ENCODE measurements at regions not wholly inside any gene's neighbourhood (a gene's known extent, or its start where the extent isn't known, plus 50 kb on each side); places are given as distances from the start of the nearest gene placed in this dataset.
A peak's percentile ranks its signal among the peaks of the same experiment; 100 is the strongest.

DNA sequence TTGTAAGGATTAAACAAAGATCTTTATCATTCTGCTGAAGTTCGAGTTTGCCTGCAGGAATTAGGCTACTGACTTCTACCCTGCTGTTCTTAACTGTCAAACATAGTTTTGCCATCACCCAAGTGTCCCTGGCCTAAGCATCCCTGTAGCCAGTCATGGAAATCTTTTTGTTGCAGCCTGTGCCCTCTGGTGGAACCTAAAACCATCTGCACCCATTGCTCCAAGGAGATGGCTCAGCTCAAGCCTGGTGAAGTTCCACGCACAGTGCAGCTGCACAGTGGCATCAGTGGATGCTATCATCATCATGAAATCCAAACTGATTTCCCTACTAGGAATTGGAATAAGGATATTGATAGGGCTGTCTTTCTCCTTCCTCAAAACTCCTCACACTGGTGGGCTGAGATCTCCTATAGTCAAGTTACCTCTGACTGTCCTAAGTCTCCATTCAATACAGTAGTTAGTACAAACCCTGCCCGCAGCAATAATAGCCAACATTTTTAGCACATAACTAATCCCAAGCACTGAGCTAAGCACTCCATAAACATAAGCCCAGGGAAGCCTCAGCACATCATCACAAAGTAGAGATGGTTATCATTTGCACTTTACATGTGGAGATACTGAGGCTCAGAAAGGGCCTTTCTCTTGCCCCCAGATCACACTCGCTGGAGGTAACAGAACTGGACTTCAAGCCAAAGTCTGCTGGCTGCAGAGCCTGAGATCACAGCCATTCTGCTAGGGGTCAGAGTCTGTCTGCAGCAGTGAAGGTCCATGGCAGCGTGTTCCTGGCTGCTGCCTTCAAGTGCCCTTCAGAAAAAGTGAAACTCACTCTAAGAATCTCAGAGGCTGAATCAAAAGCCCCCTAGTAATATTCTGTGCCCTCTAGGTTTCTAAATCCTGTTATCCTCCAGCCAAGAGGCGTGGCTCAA lies 77.2 kb upstream of the MC3R start:
- Histone ChIP-seq H3K27me3 (no peaks in the 10 kb centered on the region), H3K27ac (no peak overlapping the region), H3K4me1 (no peaks in the 10 kb centered on the region), H3K9me3 (no peaks in the 10 kb centered on the region), H3K36me3 (no peaks in the 10 kb centered on the region), H3K4me3 (no peak overlapping the region)
- intact Hi-C loops (cut with DNase I; ENCODE audit: low total_unique reads) = no loop called here
- TF ChIP-seq POLR2A (IDR thresholded peaks at IDR 0.05) (no peak), CTCF (IDR thresholded peaks at IDR 0.05) (peak; percentile 11 to 33 (median 22))
- DNase-seq = no peak

- Histone ChIP-seq H3K36me3 (no peaks in the 10 kb centered on the region), H3K4me3 (no peak overlapping the region), H3K27ac (no peak overlapping the region), H3K9me3 (no peaks in the 10 kb centered on the region), H3K27me3 (no peaks in the 10 kb centered on the region), H3K4me1 (no peaks in the 10 kb centered on the region)
- TF ChIP-seq POLR2A (IDR thresholded peaks at IDR 0.05) (no peak), CTCF (IDR thresholded peaks at IDR 0.05) (no peak)
- no peak for DNase-seq
- intact Hi-C loops (cut with DNase I; ENCODE audit: low total_unique reads) = no loop called here
Measured at GRCh38 chr20:56173438-56173837, 75.1 kb upstream of the MC3R start.

DNA sequence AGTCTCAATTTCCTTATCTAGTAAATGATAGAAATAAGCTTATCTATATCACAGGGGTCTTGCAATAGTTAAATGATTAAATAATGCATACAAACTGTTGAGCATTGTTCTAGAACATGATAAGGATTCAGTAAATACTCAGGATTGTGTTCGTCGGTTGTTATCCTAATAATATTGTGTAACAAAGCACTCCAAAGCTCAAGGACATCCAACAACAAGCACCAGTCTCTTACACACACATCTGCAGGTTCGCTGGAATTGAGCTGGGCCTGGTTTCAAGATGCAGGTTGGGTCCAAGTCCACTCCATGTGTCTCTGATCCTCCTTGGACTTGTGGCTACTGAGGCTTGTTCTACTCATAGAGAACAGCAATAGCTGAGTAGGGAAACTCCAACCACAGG lies 74.1 kb upstream of the MC3R start:
- Histone ChIP-seq H3K4me1 (no peaks in the 10 kb centered on the region), H3K4me3 (no peak overlapping the region), H3K27ac (no peak overlapping the region), H3K27me3 (no peaks in the 10 kb centered on the region), H3K9me3 (no peaks in the 10 kb centered on the region), H3K36me3 (no peaks in the 10 kb centered on the region)
- intact Hi-C loops (cut with DNase I; ENCODE audit: low total_unique reads) = no loop called here
- no peak for DNase-seq
- TF ChIP-seq CTCF (IDR thresholded peaks at IDR 0.05) (no peak), POLR2A (IDR thresholded peaks at IDR 0.05) (no peak)

DNA sequence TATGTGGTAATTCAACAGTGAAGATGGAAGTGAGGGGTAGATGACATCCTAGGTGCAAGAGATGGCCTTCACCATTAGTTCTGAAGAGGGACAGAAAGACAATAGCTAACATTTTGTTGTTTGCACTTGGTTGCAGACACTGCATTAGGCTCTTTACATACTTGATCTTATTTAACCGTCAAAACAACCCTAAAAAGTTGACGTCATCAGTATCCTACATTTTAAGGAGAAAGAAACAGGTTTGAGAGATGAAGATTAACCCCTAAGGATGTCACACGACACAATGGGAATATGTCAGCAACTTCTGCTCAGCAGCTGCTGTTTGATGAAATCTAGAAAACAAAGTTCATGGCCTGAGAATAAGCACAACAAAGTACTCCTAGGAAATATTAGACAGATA lies 72.6 kb upstream of the MC3R start:
- intact Hi-C loops (cut with DNase I; ENCODE audit: low total_unique reads) = no loop called here

More for the DNA sequence above, 72.6 kb upstream of the MC3R start:
- Histone ChIP-seq H3K4me1 (no peaks in the 10 kb centered on the region), H3K4me3 (no peak overlapping the region), H3K27me3 (no peaks in the 10 kb centered on the region), H3K27ac (no peak overlapping the region), H3K9me3 (no peaks in the 10 kb centered on the region), H3K36me3 (no peaks in the 10 kb centered on the region)
- no peak for TF ChIP-seq POLR2A (IDR thresholded peaks at IDR 0.05)
- no peak for TF ChIP-seq CTCF (IDR thresholded peaks at IDR 0.05)
- DNase-seq = no peak

Measured in uterus (tissue), 3 donors.